HCT116 (cell line): ENCODE measurements at regions not wholly inside any gene's neighbourhood (a gene's known extent, or its start where the extent isn't known, plus 50 kb on each side); places are given as distances from the start of the nearest gene placed in this dataset.
"Not testable (repeated sequence)": the region's sequence is repeated elsewhere in the genome, so short reads cannot be mapped to it uniquely, and the experiment has no call there.

Experiments used
- ATAC-seq: fragments of 200-7000 bp; cut with Tn5 transposase; 2 replicates; pipeline ENCODE4 v1.9.1; 2020; ENCODE audit warnings: mild to moderate bottlenecking, moderate library complexity
- BruUV-seq: library from RNA; stranded (reverse); fragments of 400-500 nt; replicated peaks from 2 replicates; lab custom pipeline; 2021; lab: Mats Ljungman, UMichigan
- CTCF ChIA-PET: fragments of 300-600 bp; sonication (Branson Sonifier 250); formaldehyde crosslinking; loops from one replicate; lab custom pipeline; 2021; ENCODE audit warnings: antibody characterized with exemption; lab: Charles Lee
- POLR2A ChIA-PET: fragments of 300-600, 350-600 bp; sonication (Branson Sonifier 250); formaldehyde crosslinking; loops from one replicate; lab custom pipeline; 2021; ENCODE audit warnings: antibody characterized with exemption; lab: Charles Lee
- RAD21 ChIA-PET, 2 experiments: fragments of 300-600 bp; sonication (Branson Sonifier 250); formaldehyde crosslinking; loops; one replicate each; lab custom pipeline; 2023; ENCODE audit warnings: low total read pairs in 2 of 2; ENCODE audit not compliant: uncharacterized antibody in 2 of 2, unreplicated experiment in 2 of 2, low non-redundant PET in 1 of 2; lab: Charles Lee
- DNase-seq: peaks from one replicate; pipeline ENCODE4 v3.0.0-alpha.2; 2010; ENCODE audit warnings: low read depth, low spot score
- H2AFZ ChIP-seq: fragments of 200-600 bp; shearing (Covaris generic), sonication (generic); 2 replicates; pipeline ENCODE4 v1.6.1; 2017; ENCODE audit warnings: low read depth, mixed run types, mixed read lengths, antibody characterized with exemption, low read length; ENCODE audit not compliant: poor library complexity, severe bottlenecking
- H3K27ac ChIP-seq: 2 replicates; pipeline ENCODE4 v1.5.1; 2012; ENCODE audit warnings: low read depth, low read length
- H3K27me3 ChIP-seq: fragments of 200-600 bp; sonication (generic); 2 replicates; pipeline ENCODE4 v1.6.1; 2016; ENCODE audit warnings: mixed run types, low read length, mixed read lengths; ENCODE audit not compliant: insufficient read depth
- H3K36me3 ChIP-seq, 2 experiments: fragments of 200-500 bp in 1 of 2; fragments of 200-600 bp in 1 of 2; sonication (Bioruptor generic) in 1 of 2; sonication (generic) in 1 of 2; 2 replicates each; pipeline versions ENCODE4 v1.5.1 to v1.6.1; 2014 to 2016; ENCODE audit warnings: low read length in 2 of 2, inconsistent platforms in 1 of 2, mixed read lengths in 1 of 2, mixed run types in 1 of 2; ENCODE audit not compliant: insufficient read depth in 2 of 2, control insufficient read depth in 1 of 2
- H3K4me1 ChIP-seq, 2 experiments: fragments of 200-600 bp in 1 of 2; sonication (generic) in 1 of 2; 2 replicates each; pipeline versions ENCODE4 v1.5.1 to v1.6.1; 2012 to 2017; ENCODE audit warnings: low read length in 2 of 2, inconsistent platforms in 1 of 2, mild to moderate bottlenecking in 1 of 2, mixed read lengths in 1 of 2, mixed run types in 1 of 2, moderate library complexity in 1 of 2; ENCODE audit not compliant: insufficient read depth in 2 of 2, control insufficient read depth in 1 of 2
- H3K4me2 ChIP-seq: fragments of 200-600 bp; sonication (generic); 2 replicates; pipeline ENCODE4 v1.6.1; 2017; ENCODE audit warnings: mixed run types, low read length, mixed read lengths
- H3K4me3 ChIP-seq, 2 experiments: fragments of 200-600 bp in 1 of 2; sonication (generic) in 1 of 2; replicated peaks in 1 of 2; 2 replicates each; pipeline ENCODE4 v1.5.1; 2011 to 2016; ENCODE audit warnings: low read length in 2 of 2, control low read depth in 1 of 2, low read depth in 1 of 2, mild to moderate bottlenecking in 1 of 2, mixed read lengths in 1 of 2, mixed run types in 1 of 2
- H3K79me2 ChIP-seq: fragments of 200-600 bp; sonication (generic); 2 replicates; pipeline ENCODE4 v1.6.1; 2017; ENCODE audit warnings: mild to moderate bottlenecking, mixed run types, low read length, moderate library complexity, mixed read lengths; ENCODE audit not compliant: insufficient read depth
- H3K9ac ChIP-seq: fragments of 200-600 bp; sonication (generic); 2 replicates; pipeline ENCODE4 v1.6.1; 2016; ENCODE audit warnings: low read length, mixed read lengths
- H3K9me2 ChIP-seq: fragments of 200-600 bp; sonication (generic), shearing (Covaris generic); 2 replicates; pipeline ENCODE4 v1.6.1; 2017; ENCODE audit warnings: mixed run types, mild to moderate bottlenecking, moderate library complexity; ENCODE audit not compliant: insufficient read depth
- H3K9me3 ChIP-seq, 2 experiments: fragments of 200-500 bp in 1 of 2; fragments of 200-600 bp in 1 of 2; sonication (Bioruptor generic) in 1 of 2; sonication (generic) in 1 of 2; 2 replicates each; pipeline ENCODE4 v1.6.1; 2014 to 2017; ENCODE audit warnings: low read length in 2 of 2, mixed read lengths in 2 of 2, inconsistent platforms in 1 of 2, low read depth in 1 of 2, mild to moderate bottlenecking in 1 of 2, mixed run types in 1 of 2, moderate library complexity in 1 of 2; ENCODE audit not compliant: control insufficient read depth in 1 of 2, insufficient read depth in 1 of 2
- H4K20me1 ChIP-seq: fragments of 200-600 bp; sonication (generic), shearing (Covaris generic); 2 replicates; pipeline ENCODE4 v1.6.1; 2017; ENCODE audit warnings: mixed run types, mild to moderate bottlenecking, moderate library complexity; ENCODE audit not compliant: insufficient read depth
- EGR1 ChIP-seq: IDR thresholded peaks from 2 replicates; pipeline ENCODE4 v1.6.1; 2012; ENCODE audit warnings: low read depth
- ELF1 ChIP-seq: IDR thresholded peaks from 2 replicates; pipeline ENCODE4 v1.6.1; 2012; ENCODE audit warnings: low read depth, borderline replicate concordance
- EZH2 ChIP-seq: fragments of 200-600 bp; sonication (generic); IDR thresholded peaks from 2 replicates; pipeline ENCODE4 v1.6.1; 2017; ENCODE audit warnings: antibody characterized with exemption, mixed run types
- FOSL1 ChIP-seq: IDR thresholded peaks from 2 replicates; pipeline ENCODE4 v1.6.1; 2012; ENCODE audit warnings: low read depth
- POLR2A ChIP-seq: IDR thresholded peaks from 2 replicates; pipeline ENCODE4 v1.7.0; 2011; ENCODE audit warnings: borderline replicate concordance; ENCODE audit not compliant: insufficient read depth, insufficient read length; ENCODE audit errors: extremely low read depth
- POLR2AphosphoS5 ChIP-seq: IDR thresholded peaks from 2 replicates; pipeline ENCODE4 v1.6.1; 2011; ENCODE audit warnings: mild to moderate bottlenecking, low read depth, low read length, moderate library complexity
- RAD21 ChIP-seq: IDR thresholded peaks from 2 replicates; pipeline ENCODE4 v1.6.1; 2012; ENCODE audit warnings: low read depth, mild to moderate bottlenecking
- SIN3A ChIP-seq: IDR thresholded peaks from 2 replicates; pipeline ENCODE4 v1.6.1; 2012; ENCODE audit warnings: low read depth
- SRF ChIP-seq: IDR thresholded peaks from 2 replicates; pipeline ENCODE4 v1.6.1; 2012; ENCODE audit warnings: low read depth
- TCF7L2 ChIP-seq: IDR thresholded peaks from 2 replicates; pipeline ENCODE4 v1.7.0; 2011; ENCODE audit warnings: borderline replicate concordance, inconsistent platforms; ENCODE audit not compliant: insufficient read depth, insufficient read length; ENCODE audit errors: extremely low read depth
- ZFX ChIP-seq: fragments of 450-650 bp; IDR thresholded peaks from 2 replicates; pipeline ENCODE4 v1.6.1; 2017
- ZNF274 ChIP-seq: fragments of 200-500 bp; sonication (Bioruptor generic); IDR thresholded peaks from 2 replicates; pipeline ENCODE4 v1.6.1; 2014; ENCODE audit warnings: mild to moderate bottlenecking, low read depth, low read length, inconsistent platforms
- intact Hi-C: fragments of 100-400 bp; cut with micrococcal nuclease; formaldehyde crosslinking; loops from 2 replicates; pipeline ENCODE4 v1.10.0; 2022
- TF ChIP-seq, protein P1 (sequence below): IDR thresholded peaks from 2 replicates; pipeline ENCODE4 v1.6.1; 2012; ENCODE audit warnings: low read depth

- no peaks in the 10 kb centered on the region for H3K4me1 ChIP-seq
- H3K9me3 ChIP-seq = no peaks in the 10 kb centered on the region
- ATAC-seq (no peak), DNase-seq (no peak)
- TF ChIP-seq FOSL1 = no peak
- H3K36me3 ChIP-seq = no peaks in the 10 kb centered on the region
- H3K9me2 ChIP-seq = 0 out of 2 replicates have a peak, but pooled peaks cover 8% of the 10 kb centered on the region
- BruUV-seq = no TSS peak
- CTCF ChIA-PET = no interaction called here
- no peaks in the 10 kb centered on the region for H3K79me2 ChIP-seq
- RAD21 ChIA-PET = no interaction called here
- no peak overlapping the region for H2AFZ ChIP-seq
- H3K9ac ChIP-seq = no peak overlapping the region
- no peak overlapping the region for H3K4me2 ChIP-seq
- H3K4me3 ChIP-seq = no peak overlapping the region
- intact Hi-C loops = no loop called here
- H3K27ac ChIP-seq = no peak overlapping the region
- no peaks in the 10 kb centered on the region for H4K20me1 ChIP-seq
- POLR2A ChIA-PET = no interaction called here
- H3K27me3 ChIP-seq = no peaks in the 10 kb centered on the region
Measured at GRCh38 chr7:113306302-113306701, 187.9 kb upstream of the SMIM30 start.

GRCh38 chr7:113304104-113304503, 185.8 kb upstream of the SMIM30 start:
- Histone ChIP-seq H3K9me3 (no peaks in the 10 kb centered on the region), H4K20me1 (no peaks in the 10 kb centered on the region), H3K36me3 (no peaks in the 10 kb centered on the region), H3K4me3 (no peak overlapping the region), H3K79me2 (no peaks in the 10 kb centered on the region), H3K27me3 (no peaks in the 10 kb centered on the region), H3K27ac (no peak overlapping the region), H3K9ac (no peak overlapping the region), H3K9me2 (0 out of 2 replicates have a peak, but pooled peaks cover 8% of the 10 kb centered on the region), H3K4me2 (no peak overlapping the region), H3K4me1 (no peaks in the 10 kb centered on the region), H2AFZ (no peak overlapping the region)
- ChIA-PET CTCF (no interaction called here), RAD21 (no interaction called here), POLR2A (no interaction called here)
- intact Hi-C loops = no loop called here
- DNase-seq = no peak
- no TSS peak for BruUV-seq
- TF ChIP-seq, protein P1, sequence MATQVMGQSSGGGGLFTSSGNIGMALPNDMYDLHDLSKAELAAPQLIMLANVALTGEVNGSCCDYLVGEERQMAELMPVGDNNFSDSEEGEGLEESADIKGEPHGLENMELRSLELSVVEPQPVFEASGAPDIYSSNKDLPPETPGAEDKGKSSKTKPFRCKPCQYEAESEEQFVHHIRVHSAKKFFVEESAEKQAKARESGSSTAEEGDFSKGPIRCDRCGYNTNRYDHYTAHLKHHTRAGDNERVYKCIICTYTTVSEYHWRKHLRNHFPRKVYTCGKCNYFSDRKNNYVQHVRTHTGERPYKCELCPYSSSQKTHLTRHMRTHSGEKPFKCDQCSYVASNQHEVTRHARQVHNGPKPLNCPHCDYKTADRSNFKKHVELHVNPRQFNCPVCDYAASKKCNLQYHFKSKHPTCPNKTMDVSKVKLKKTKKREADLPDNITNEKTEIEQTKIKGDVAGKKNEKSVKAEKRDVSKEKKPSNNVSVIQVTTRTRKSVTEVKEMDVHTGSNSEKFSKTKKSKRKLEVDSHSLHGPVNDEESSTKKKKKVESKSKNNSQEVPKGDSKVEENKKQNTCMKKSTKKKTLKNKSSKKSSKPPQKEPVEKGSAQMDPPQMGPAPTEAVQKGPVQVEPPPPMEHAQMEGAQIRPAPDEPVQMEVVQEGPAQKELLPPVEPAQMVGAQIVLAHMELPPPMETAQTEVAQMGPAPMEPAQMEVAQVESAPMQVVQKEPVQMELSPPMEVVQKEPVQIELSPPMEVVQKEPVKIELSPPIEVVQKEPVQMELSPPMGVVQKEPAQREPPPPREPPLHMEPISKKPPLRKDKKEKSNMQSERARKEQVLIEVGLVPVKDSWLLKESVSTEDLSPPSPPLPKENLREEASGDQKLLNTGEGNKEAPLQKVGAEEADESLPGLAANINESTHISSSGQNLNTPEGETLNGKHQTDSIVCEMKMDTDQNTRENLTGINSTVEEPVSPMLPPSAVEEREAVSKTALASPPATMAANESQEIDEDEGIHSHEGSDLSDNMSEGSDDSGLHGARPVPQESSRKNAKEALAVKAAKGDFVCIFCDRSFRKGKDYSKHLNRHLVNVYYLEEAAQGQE = no peak
- no peak for TF ChIP-seq SRF
- TF ChIP-seq ELF1 = no peak
- no peak for TF ChIP-seq RAD21
- TF ChIP-seq TCF7L2 = no peak
- no peak for TF ChIP-seq ZNF274
- TF ChIP-seq POLR2A = no peak
- TF ChIP-seq POLR2AphosphoS5 = no peak
- no peak for TF ChIP-seq ZFX
- no peak for TF ChIP-seq SIN3A
- TF ChIP-seq EGR1 = no peak
- no peak for TF ChIP-seq EZH2
- ATAC-seq = no peak

GRCh38 chr7:113303388-113303787, 185.0 kb upstream of the SMIM30 start:
- H4K20me1 ChIP-seq, H3K79me2 ChIP-seq, intact Hi-C loops, H3K27ac ChIP-seq, H3K4me3 ChIP-seq, H3K27me3 ChIP-seq, CTCF ChIA-PET, H3K4me1 ChIP-seq, H3K36me3 ChIP-seq, H3K9me3 ChIP-seq, H2AFZ ChIP-seq, DNase-seq, H3K9ac ChIP-seq, BruUV-seq, POLR2A ChIA-PET, H3K9me2 ChIP-seq, RAD21 ChIA-PET, ATAC-seq, H3K4me2 ChIP-seq: not testable (repeated sequence)
